ENCODE measurements at regions not wholly inside any gene's neighbourhood (a gene's known extent, or its start where the extent isn't known, plus 50 kb on each side); places are given as distances from the start of the nearest gene placed in this dataset.

DNA sequence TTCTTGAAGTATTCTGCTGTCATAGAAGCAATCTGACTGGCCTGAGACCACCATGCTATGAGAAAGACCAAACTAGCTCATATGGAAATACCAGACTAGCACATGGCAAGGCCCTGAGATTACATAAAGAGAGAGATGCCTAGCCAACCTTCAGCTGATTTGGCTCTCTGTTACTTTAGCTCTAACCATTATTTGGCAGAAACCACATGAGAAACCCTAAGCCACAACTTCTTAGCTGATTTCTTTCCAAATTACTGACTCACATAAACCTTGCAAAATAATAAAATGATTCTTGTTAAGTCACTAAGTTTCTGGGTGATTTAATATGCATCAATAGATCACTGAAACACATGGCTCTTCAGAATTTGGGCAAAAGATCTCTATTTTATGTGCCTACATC is 295.0 kb upstream of the ZNF521 start:
- Histone ChIP-seq H3K9ac (ENCODE audit: low read depth, low read length) (no peak overlapping the region), H3K27me3 (ENCODE audit: insufficient read depth, low read length, poor library complexity) (no peaks in the 10 kb centered on the region), H2AFZ (ENCODE audit: low read depth, low read length) (no peak overlapping the region), H3K4me2 (ENCODE audit: insufficient read depth, low read length) (no peak overlapping the region), H3K27ac (ENCODE audit: low read length) (no peak overlapping the region), H3K9me3 (ENCODE audit: insufficient read depth, low read length, severe bottlenecking) (no peaks in the 10 kb centered on the region), H3K4me3 (ENCODE audit: low read depth in 1 of 2, low read length in 2 of 2) (no peak overlapping the region), H3K79me2 (ENCODE audit: insufficient read depth, low read length) (no peaks in the 10 kb centered on the region), H4K20me1 (ENCODE audit: insufficient read depth, low read length) (no peaks in the 10 kb centered on the region), H3K36me3 (ENCODE audit: insufficient read depth, low read length) (no peaks in the 10 kb centered on the region), H3K4me1 (ENCODE audit: insufficient read depth, low read length) (no peaks in the 10 kb centered on the region)
- TF ChIP-seq, protein P1, sequence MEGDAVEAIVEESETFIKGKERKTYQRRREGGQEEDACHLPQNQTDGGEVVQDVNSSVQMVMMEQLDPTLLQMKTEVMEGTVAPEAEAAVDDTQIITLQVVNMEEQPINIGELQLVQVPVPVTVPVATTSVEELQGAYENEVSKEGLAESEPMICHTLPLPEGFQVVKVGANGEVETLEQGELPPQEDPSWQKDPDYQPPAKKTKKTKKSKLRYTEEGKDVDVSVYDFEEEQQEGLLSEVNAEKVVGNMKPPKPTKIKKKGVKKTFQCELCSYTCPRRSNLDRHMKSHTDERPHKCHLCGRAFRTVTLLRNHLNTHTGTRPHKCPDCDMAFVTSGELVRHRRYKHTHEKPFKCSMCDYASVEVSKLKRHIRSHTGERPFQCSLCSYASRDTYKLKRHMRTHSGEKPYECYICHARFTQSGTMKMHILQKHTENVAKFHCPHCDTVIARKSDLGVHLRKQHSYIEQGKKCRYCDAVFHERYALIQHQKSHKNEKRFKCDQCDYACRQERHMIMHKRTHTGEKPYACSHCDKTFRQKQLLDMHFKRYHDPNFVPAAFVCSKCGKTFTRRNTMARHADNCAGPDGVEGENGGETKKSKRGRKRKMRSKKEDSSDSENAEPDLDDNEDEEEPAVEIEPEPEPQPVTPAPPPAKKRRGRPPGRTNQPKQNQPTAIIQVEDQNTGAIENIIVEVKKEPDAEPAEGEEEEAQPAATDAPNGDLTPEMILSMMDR (IDR thresholded peaks at IDR 0.05; ENCODE audit: borderline replicate concordance, extremely low read depth, low read length, poor library complexity, severe bottlenecking), result no peak
- no peak for TF ChIP-seq EZH2 (IDR thresholded peaks at IDR 0.05; ENCODE audit: borderline replicate concordance, low read depth, low read length, severe bottlenecking)
- ATAC-seq (ENCODE audit: insufficient read depth, low read depth) (no peak), DNase-seq (no peak)

DNA sequence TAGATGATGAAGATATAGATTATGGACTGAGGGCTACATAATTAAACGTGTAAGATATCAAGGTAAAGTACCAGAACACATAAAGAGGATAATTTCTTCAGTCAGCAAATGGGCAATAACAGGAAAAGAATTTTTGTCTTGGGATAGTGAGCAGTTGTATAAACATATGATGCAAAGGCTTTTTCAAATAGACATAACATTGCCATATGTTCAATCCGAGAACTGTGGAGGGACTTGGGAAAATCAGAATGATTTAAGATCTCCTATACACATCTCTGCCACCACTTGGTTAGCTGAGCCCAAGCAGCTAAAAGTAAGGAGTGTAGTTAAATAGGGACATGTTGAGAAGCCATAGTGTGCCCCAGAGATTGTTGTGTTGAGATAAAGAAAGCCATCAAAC is 287.6 kb upstream of the ZNF521 start:
- Histone ChIP-seq H3K4me3 (ENCODE audit: low read depth in 1 of 2, low read length in 2 of 2) (no peak overlapping the region), H3K9me3 (ENCODE audit: insufficient read depth, low read length, severe bottlenecking) (no peaks in the 10 kb centered on the region), H4K20me1 (ENCODE audit: insufficient read depth, low read length) (no peaks in the 10 kb centered on the region), H2AFZ (ENCODE audit: low read depth, low read length) (no peak overlapping the region), H3K4me2 (ENCODE audit: insufficient read depth, low read length) (no peak overlapping the region), H3K36me3 (ENCODE audit: insufficient read depth, low read length) (no peaks in the 10 kb centered on the region), H3K27me3 (ENCODE audit: insufficient read depth, low read length, poor library complexity) (no peaks in the 10 kb centered on the region), H3K79me2 (ENCODE audit: insufficient read depth, low read length) (no peaks in the 10 kb centered on the region), H3K4me1 (ENCODE audit: insufficient read depth, low read length) (no peaks in the 10 kb centered on the region), H3K27ac (ENCODE audit: low read length) (no peak overlapping the region), H3K9ac (ENCODE audit: low read depth, low read length) (no peak overlapping the region)
- DNase-seq (no peak), ATAC-seq (ENCODE audit: insufficient read depth, low read depth) (no peak)
- no peak for TF ChIP-seq EZH2 (IDR thresholded peaks at IDR 0.05; ENCODE audit: borderline replicate concordance, low read depth, low read length, severe bottlenecking)
- TF ChIP-seq, protein P1 (IDR thresholded peaks at IDR 0.05; ENCODE audit: borderline replicate concordance, extremely low read depth, low read length, poor library complexity, severe bottlenecking), result no peak

DNA sequence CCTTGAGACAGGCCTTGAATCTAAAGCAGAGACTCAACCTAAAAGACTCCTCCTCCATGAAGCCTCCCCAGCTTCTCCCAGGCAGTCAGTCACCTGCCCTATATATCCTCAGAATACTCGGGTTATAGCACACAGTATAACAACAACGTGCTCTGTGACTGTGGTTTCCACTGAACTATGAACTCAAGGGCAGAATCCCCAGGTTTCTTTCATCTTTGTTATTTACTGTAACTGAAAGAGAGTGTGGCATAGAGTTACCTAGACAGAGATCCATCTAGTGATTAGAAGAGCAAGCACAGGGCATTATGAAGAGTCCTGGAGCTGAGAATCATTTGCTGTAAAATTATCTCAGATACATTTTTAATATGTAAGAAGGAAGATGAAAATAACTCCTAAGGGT is 281.6 kb upstream of the ZNF521 start:
- no peak overlapping the region for H3K4me2 ChIP-seq (ENCODE audit: insufficient read depth, low read length)
- H3K27ac ChIP-seq (ENCODE audit: low read length), result no peak overlapping the region
- no peaks in the 10 kb centered on the region for H3K27me3 ChIP-seq (ENCODE audit: insufficient read depth, low read length, poor library complexity)
- no peaks in the 10 kb centered on the region for H3K4me1 ChIP-seq (ENCODE audit: insufficient read depth, low read length)
- DNase-seq, result no peak
- H4K20me1 ChIP-seq (ENCODE audit: insufficient read depth, low read length), result no peaks in the 10 kb centered on the region
- no peaks in the 10 kb centered on the region for H3K9me3 ChIP-seq (ENCODE audit: insufficient read depth, low read length, severe bottlenecking)
- no peaks in the 10 kb centered on the region for H3K36me3 ChIP-seq (ENCODE audit: insufficient read depth, low read length)
- H3K9ac ChIP-seq (ENCODE audit: low read depth, low read length), result no peak overlapping the region
- no peak overlapping the region for H2AFZ ChIP-seq (ENCODE audit: low read depth, low read length)
- TF ChIP-seq, protein P1 (IDR thresholded peaks at IDR 0.05; ENCODE audit: borderline replicate concordance, extremely low read depth, low read length, poor library complexity, severe bottlenecking), result no peak
- TF ChIP-seq EZH2 (IDR thresholded peaks at IDR 0.05; ENCODE audit: borderline replicate concordance, low read depth, low read length, severe bottlenecking), result no peak
- H3K79me2 ChIP-seq (ENCODE audit: insufficient read depth, low read length), result no peaks in the 10 kb centered on the region
- no peak for ATAC-seq (ENCODE audit: insufficient read depth, low read depth)
- H3K4me3 ChIP-seq (ENCODE audit: low read depth in 1 of 2, low read length in 2 of 2), result no peak overlapping the region

DNA sequence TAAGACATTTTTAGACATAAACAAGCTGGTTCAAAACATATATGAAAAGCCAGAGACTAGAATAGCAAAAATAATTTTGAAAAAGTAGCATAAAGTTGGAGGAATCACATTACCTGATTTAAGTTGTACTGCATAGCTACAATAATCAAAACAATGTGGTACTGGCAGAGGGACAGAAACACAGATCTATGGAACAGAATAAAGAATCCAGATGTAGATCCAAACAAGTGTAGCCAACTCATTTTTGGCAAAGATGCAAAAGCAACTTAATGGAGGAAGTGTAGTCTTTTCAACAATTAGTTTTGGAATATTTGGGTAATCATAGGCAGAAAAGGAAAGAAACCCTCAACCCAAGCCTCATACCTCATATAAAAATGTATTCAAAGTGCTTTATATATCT is 278.7 kb upstream of the ZNF521 start:
- Histone ChIP-seq H3K4me1 (ENCODE audit: insufficient read depth, low read length) (no peaks in the 10 kb centered on the region), H3K4me3 (ENCODE audit: low read depth in 1 of 2, low read length in 2 of 2) (no peak overlapping the region), H3K9me3 (ENCODE audit: insufficient read depth, low read length, severe bottlenecking) (peaks cover 4% of the 10 kb centered on the region), H4K20me1 (ENCODE audit: insufficient read depth, low read length) (no peaks in the 10 kb centered on the region), H3K27ac (ENCODE audit: low read length) (no peak overlapping the region), H3K79me2 (ENCODE audit: insufficient read depth, low read length) (no peaks in the 10 kb centered on the region), H3K4me2 (ENCODE audit: insufficient read depth, low read length) (no peak overlapping the region), H3K9ac (ENCODE audit: low read depth, low read length) (no peak overlapping the region), H2AFZ (ENCODE audit: low read depth, low read length) (no peak overlapping the region), H3K36me3 (ENCODE audit: insufficient read depth, low read length) (no peaks in the 10 kb centered on the region), H3K27me3 (ENCODE audit: insufficient read depth, low read length, poor library complexity) (no peaks in the 10 kb centered on the region)
- ATAC-seq (ENCODE audit: insufficient read depth, low read depth) (no peak), DNase-seq (no peak)
- no peak for TF ChIP-seq EZH2 (IDR thresholded peaks at IDR 0.05; ENCODE audit: borderline replicate concordance, low read depth, low read length, severe bottlenecking)
- TF ChIP-seq, protein P1 (IDR thresholded peaks at IDR 0.05; ENCODE audit: borderline replicate concordance, extremely low read depth, low read length, poor library complexity, severe bottlenecking), result no peak
